ENCODE measurements at regions not wholly inside any gene's neighbourhood (a gene's known extent, or its start where the extent isn't known, plus 50 kb on each side); places are given as distances from the start of the nearest gene placed in this dataset.

- Histone ChIP-seq H3K27me3 (ENCODE audit: insufficient read depth, low read length) (no peaks in the 10 kb centered on the region; the same call in 1 of the 2 replicates), H3K4me1 (ENCODE audit: insufficient read depth, low read length, severe bottlenecking) (no peaks in the 10 kb centered on the region), H3K79me2 (ENCODE audit: insufficient read depth, low read length) (no peaks in the 10 kb centered on the region), H3K9me3 (ENCODE audit: low read length) (no peaks in the 10 kb centered on the region), H4K20me1 (ENCODE audit: insufficient read depth, low read length) (no peaks in the 10 kb centered on the region), H3K27ac (ENCODE audit: low read depth, low read length, poor library complexity, severe bottlenecking) (no peak overlapping the region), H3K4me2 (ENCODE audit: low read length) (no peak overlapping the region), H3K4me3 (ENCODE audit: low read depth, low read length, poor library complexity, severe bottlenecking) (no peak overlapping the region), H2AFZ (ENCODE audit: low read length) (no peak overlapping the region), H3K9me2 (ENCODE audit: low read depth, low read length) (no peaks in the 10 kb centered on the region), H3K9ac (ENCODE audit: low read length) (no peak overlapping the region), H3F3A (ENCODE audit: insufficient read depth, low read length) (no peaks in the 10 kb centered on the region), H3K36me3 (ENCODE audit: insufficient read depth, low read length) (no peaks in the 10 kb centered on the region)
- TF ChIP-seq EZH2 (IDR thresholded peaks at IDR 0.05; ENCODE audit: borderline replicate concordance, low read length) = no peak
- TF ChIP-seq CTCF (IDR thresholded peaks at IDR 0.05; ENCODE audit: low read length) = no peak
These were observed 228.8 kb upstream of the DDHD1 start for GRCh38 chr14:53381895-53382294.

- H3K36me3 ChIP-seq (ENCODE audit: insufficient read depth, low read length) = no peaks in the 10 kb centered on the region
- no peaks in the 10 kb centered on the region for H4K20me1 ChIP-seq (ENCODE audit: insufficient read depth, low read length)
- TF ChIP-seq CTCF (IDR thresholded peaks at IDR 0.05; ENCODE audit: low read length) (no peak), EZH2 (IDR thresholded peaks at IDR 0.05; ENCODE audit: borderline replicate concordance, low read length) (no peak)
- H3F3A ChIP-seq (ENCODE audit: insufficient read depth, low read length) = no peaks in the 10 kb centered on the region
- H3K27ac ChIP-seq (ENCODE audit: low read depth, low read length, poor library complexity, severe bottlenecking) = no peak overlapping the region
- no peaks in the 10 kb centered on the region for H3K9me3 ChIP-seq (ENCODE audit: low read length)
- no peak overlapping the region for H3K4me2 ChIP-seq (ENCODE audit: low read length)
- H3K4me3 ChIP-seq (ENCODE audit: low read depth, low read length, poor library complexity, severe bottlenecking) = no peak overlapping the region
- H3K27me3 ChIP-seq (ENCODE audit: insufficient read depth, low read length) = no peaks in the 10 kb centered on the region; the same call in 1 of the 2 replicates
- no peaks in the 10 kb centered on the region for H3K9me2 ChIP-seq (ENCODE audit: low read depth, low read length)
- H3K4me1 ChIP-seq (ENCODE audit: insufficient read depth, low read length, severe bottlenecking) = no peaks in the 10 kb centered on the region
- no peaks in the 10 kb centered on the region for H3K79me2 ChIP-seq (ENCODE audit: insufficient read depth, low read length)
- H2AFZ ChIP-seq (ENCODE audit: low read length) = no peak overlapping the region
- H3K9ac ChIP-seq (ENCODE audit: low read length) = no peak overlapping the region
These were observed 227.7 kb upstream of the DDHD1 start for GRCh38 chr14:53380867-53381225.

GRCh38 chr14:53380052-53380866 is 227.1 kb upstream of the DDHD1 start:
- H4K20me1 ChIP-seq (ENCODE audit: insufficient read depth, low read length) = no peaks in the 10 kb centered on the region
- no peaks in the 10 kb centered on the region for H3K9me2 ChIP-seq (ENCODE audit: low read depth, low read length)
- H3K36me3 ChIP-seq (ENCODE audit: insufficient read depth, low read length) = no peaks in the 10 kb centered on the region
- no peak overlapping the region for H3K9ac ChIP-seq (ENCODE audit: low read length)
- no peaks in the 10 kb centered on the region for H3K4me1 ChIP-seq (ENCODE audit: insufficient read depth, low read length, severe bottlenecking)
- no peaks in the 10 kb centered on the region for H3F3A ChIP-seq (ENCODE audit: insufficient read depth, low read length)
- H3K4me3 ChIP-seq (ENCODE audit: low read depth, low read length, poor library complexity, severe bottlenecking) = no peak overlapping the region
- H3K27me3 ChIP-seq (ENCODE audit: insufficient read depth, low read length) = no peaks in the 10 kb centered on the region; the same call in 1 of the 2 replicates
- TF ChIP-seq CTCF (IDR thresholded peaks at IDR 0.05; ENCODE audit: low read length) (no peak), EZH2 (IDR thresholded peaks at IDR 0.05; ENCODE audit: borderline replicate concordance, low read length) (no peak)
- H3K27ac ChIP-seq (ENCODE audit: low read depth, low read length, poor library complexity, severe bottlenecking) = no peak overlapping the region
- H3K79me2 ChIP-seq (ENCODE audit: insufficient read depth, low read length) = no peaks in the 10 kb centered on the region
- H3K4me2 ChIP-seq (ENCODE audit: low read length) = no peak overlapping the region
- no peaks in the 10 kb centered on the region for H3K9me3 ChIP-seq (ENCODE audit: low read length)
- H2AFZ ChIP-seq (ENCODE audit: low read length) = no peak overlapping the region
